Suprapubic skin (tissue), 4 donors: ENCODE measurements at regions not wholly inside any gene's neighbourhood (a gene's known extent, or its start where the extent isn't known, plus 50 kb on each side); places are given as distances from the start of the nearest gene placed in this dataset.

ENCODE experiments used
- DNase-seq, 2 donors: peaks; one replicate each; pipeline ENCODE4 v3.0.0-alpha.2; 2019; ENCODE audit warnings: low spot score in 2 of 2
- H3K27ac ChIP-seq: fragments of 200-600 bp; sonication (generic); one replicate; pipeline ENCODE4 v1.5.1; 2019
- H3K27me3 ChIP-seq: fragments of 200-600 bp; sonication (generic); one replicate; pipeline ENCODE4 v1.5.1; 2019
- H3K36me3 ChIP-seq: fragments of 200-600 bp; sonication (generic); one replicate; pipeline ENCODE4 v1.5.1; 2019
- H3K4me1 ChIP-seq: fragments of 200-600 bp; sonication (generic); one replicate; pipeline ENCODE4 v1.5.1; 2019
- H3K4me3 ChIP-seq: fragments of 200-600 bp; sonication (generic); one replicate; pipeline ENCODE4 v1.5.1; 2019; ENCODE audit warnings: mild to moderate bottlenecking
- H3K9me3 ChIP-seq: fragments of 200-600 bp; sonication (generic); one replicate; pipeline ENCODE4 v1.5.1; 2019
- EP300 ChIP-seq: sonication (generic); formaldehyde crosslinking; IDR thresholded peaks from one replicate; pipeline ENCODE4 v1.6.1; 2017; ENCODE audit warnings: antibody characterized with exemption
- POLR2A ChIP-seq, 2 donors: fragments of 450-650 bp; IDR thresholded peaks; one replicate each; pipeline ENCODE4 v1.6.1; 2017; ENCODE audit warnings: antibody characterized with exemption in 2 of 2, mild to moderate bottlenecking in 2 of 2, moderate library complexity in 2 of 2
- POLR2AphosphoS5 ChIP-seq, 3 donors: sonication (generic); formaldehyde crosslinking; IDR thresholded peaks; one replicate each; pipeline ENCODE4 v1.6.1; 2017; ENCODE audit warnings: antibody characterized with exemption in 3 of 3
- WGBS: methylation state at CpG from one replicate; pipeline ENCODE4 v1.1.5; 2018; 5-methylcytosine and 5-hydroxymethylcytosine counted together
- TF ChIP-seq, protein P1 (sequence below), 2 donors: fragments of 200-600 bp in 1 of 2; fragments of 450-650 bp in 1 of 2; sonication (generic) in 1 of 2; IDR thresholded peaks; one replicate each; pipeline ENCODE4 v1.5.1; 2016 to 2019; ENCODE audit warnings: antibody characterized with exemption in 2 of 2, mild to moderate bottlenecking in 1 of 2, moderate library complexity in 1 of 2

DNA sequence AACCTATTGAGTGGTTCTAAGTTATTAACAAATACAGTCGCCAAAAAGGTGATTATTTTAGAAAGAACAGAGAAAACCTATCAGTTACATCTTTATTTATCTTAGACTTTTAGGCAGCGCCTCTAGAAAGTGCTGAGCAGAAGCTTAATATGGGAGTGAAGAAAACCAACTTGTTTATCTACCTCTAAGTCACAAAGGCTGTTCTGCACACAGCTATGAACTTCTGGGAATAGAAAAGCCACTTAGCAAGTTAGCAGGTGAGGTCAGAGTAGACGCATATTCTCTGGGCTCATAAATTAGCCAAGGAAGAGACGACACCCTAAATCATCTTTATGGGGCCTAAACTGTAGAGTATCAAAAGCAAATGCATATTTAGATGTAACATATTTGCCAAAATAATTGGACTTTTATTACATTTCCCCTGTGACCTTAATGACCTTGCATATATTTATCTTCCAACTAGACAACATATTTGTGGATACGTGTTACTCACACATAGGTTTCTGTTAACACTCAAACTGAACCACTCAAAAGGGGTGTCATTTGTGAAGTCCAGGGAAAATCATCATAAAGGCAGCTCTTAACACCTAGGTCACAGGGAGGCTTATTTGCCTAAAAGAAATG lies 267.1 kb downstream of the ADGB start:
- no peaks in the 10 kb centered on the region for H3K36me3 ChIP-seq
- H3K9me3 ChIP-seq = no peaks in the 10 kb centered on the region
- peak overlapping the region; percentile 31 for H3K27ac ChIP-seq
- no peak for TF ChIP-seq EP300
- TF ChIP-seq POLR2AphosphoS5 (IDR thresholded peaks at IDR 0.05) = no peak
- TF ChIP-seq, protein P1, sequence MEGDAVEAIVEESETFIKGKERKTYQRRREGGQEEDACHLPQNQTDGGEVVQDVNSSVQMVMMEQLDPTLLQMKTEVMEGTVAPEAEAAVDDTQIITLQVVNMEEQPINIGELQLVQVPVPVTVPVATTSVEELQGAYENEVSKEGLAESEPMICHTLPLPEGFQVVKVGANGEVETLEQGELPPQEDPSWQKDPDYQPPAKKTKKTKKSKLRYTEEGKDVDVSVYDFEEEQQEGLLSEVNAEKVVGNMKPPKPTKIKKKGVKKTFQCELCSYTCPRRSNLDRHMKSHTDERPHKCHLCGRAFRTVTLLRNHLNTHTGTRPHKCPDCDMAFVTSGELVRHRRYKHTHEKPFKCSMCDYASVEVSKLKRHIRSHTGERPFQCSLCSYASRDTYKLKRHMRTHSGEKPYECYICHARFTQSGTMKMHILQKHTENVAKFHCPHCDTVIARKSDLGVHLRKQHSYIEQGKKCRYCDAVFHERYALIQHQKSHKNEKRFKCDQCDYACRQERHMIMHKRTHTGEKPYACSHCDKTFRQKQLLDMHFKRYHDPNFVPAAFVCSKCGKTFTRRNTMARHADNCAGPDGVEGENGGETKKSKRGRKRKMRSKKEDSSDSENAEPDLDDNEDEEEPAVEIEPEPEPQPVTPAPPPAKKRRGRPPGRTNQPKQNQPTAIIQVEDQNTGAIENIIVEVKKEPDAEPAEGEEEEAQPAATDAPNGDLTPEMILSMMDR (IDR thresholded peaks at IDR 0.05) = no peak
- TF ChIP-seq POLR2A (IDR thresholded peaks at IDR 0.05) = no peak
- no peak for DNase-seq
- H3K4me1 ChIP-seq = no peaks in the 10 kb centered on the region
- no peak overlapping the region for H3K4me3 ChIP-seq
- H3K27me3 ChIP-seq = no peaks in the 10 kb centered on the region
- 75% methylated on average over 5 of the region's 5 CpGs for WGBS

DNA sequence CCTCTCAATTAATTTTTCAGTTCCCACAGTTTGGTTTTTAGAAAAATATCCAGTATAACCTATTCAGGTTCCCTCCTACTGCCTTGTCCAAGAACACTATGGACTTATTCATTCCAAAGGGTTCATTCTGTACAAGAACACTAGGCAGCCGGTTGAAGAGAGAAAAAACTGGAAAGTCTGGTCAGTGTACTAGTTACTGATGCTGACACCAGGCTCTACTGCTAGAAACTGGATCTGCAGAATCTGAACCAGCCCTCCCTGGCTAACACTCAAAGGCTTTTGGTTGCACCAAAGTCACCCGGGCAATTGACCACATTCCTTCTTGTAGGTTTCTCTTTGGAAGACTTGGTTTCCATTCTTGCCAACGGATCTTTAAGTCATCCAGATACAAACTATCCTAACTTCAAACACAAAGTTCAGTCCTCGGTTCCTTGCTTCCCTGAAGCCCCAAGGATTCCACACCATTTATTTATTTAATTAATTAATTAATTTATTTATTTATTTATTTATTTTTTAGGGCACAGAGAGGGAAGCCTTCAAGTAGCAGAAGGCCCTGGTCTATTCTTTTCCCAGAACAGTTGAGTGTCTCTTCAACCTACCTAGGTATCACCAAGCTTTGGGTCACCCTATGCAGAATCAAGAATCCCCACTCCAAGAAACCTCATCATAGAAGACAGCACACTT lies 268.1 kb downstream of the ADGB start:
- TF ChIP-seq EP300 = no peak
- no peak for TF ChIP-seq POLR2AphosphoS5 (IDR thresholded peaks at IDR 0.05)
- TF ChIP-seq, protein P1 (IDR thresholded peaks at IDR 0.05) = no peak
- no peak for TF ChIP-seq POLR2A (IDR thresholded peaks at IDR 0.05)
- Histone ChIP-seq H3K36me3 (no peaks in the 10 kb centered on the region), H3K4me3 (no peak overlapping the region), H3K9me3 (no peaks in the 10 kb centered on the region), H3K27ac (peak overlapping the region; percentile 31), H3K27me3 (no peaks in the 10 kb centered on the region), H3K4me1 (no peaks in the 10 kb centered on the region)
- WGBS = 79% methylated on average over 4 of the region's 4 CpGs
- DNase-seq = no peak

DNA sequence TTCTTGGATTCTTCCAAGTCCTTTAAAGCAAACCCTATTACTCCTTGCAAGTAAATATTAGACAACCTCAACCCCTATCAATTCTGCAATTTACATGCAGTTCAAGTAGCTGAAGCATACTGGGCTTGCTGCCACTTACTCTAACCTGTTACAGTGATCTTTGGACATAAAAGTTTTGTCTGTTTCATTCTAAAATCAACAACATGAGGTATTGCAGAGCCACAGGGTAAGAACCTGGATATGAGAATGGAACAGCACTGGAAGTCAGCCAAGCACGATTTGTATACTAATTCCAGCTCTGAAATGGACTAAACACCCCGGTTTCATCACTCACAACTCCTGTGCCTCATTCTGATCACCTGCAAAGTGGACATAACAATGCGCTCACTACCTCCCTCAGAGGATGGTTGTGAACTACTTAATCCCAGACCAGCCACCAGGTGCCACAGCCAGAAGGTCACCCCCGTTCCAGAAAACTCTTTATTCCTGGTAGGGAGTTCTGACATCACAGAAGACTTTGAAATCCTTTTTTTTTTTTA lies 270.0 kb downstream of the ADGB start:
- WGBS = 77% methylated on average over 4 of the region's 4 CpGs
- H3K27me3 ChIP-seq = no peaks in the 10 kb centered on the region
- no peaks in the 10 kb centered on the region for H3K4me1 ChIP-seq
- no peak for DNase-seq
- no peak for TF ChIP-seq POLR2A (IDR thresholded peaks at IDR 0.05)
- TF ChIP-seq EP300 = no peak
- TF ChIP-seq POLR2AphosphoS5 (IDR thresholded peaks at IDR 0.05) = no peak
- TF ChIP-seq, protein P1 (IDR thresholded peaks at IDR 0.05) = no peak
- H3K4me3 ChIP-seq = no peak overlapping the region
- no peak overlapping the region for H3K27ac ChIP-seq
- H3K9me3 ChIP-seq = no peaks in the 10 kb centered on the region
- H3K36me3 ChIP-seq = no peaks in the 10 kb centered on the region

DNA sequence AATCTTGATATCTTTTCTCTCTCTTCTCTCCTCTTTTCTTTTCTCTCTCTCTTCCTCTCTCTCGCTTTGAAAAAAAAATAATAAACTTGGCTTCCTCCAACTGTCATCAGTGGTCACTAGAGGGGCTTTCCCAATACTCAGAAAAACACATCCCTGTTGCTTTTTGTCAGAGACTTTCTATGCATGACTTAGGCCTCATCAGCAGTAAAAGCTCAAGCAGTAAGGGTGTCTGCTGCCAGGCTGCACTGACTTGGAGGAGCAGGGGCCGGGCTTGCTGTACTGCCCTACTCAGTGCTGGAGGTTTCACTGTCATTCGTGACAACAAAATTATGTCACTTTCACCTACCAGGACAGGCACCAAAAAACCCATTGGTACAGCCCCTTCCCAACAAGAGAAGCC lies 272.0 kb downstream of the ADGB start:
- H3K27ac ChIP-seq = no peak overlapping the region
- H3K4me3 ChIP-seq = no peak overlapping the region
- no peaks in the 10 kb centered on the region for H3K4me1 ChIP-seq
- no peak for DNase-seq
- no peaks in the 10 kb centered on the region for H3K9me3 ChIP-seq
- WGBS = 79% methylated on average over 3 of the region's 3 CpGs
- no peaks in the 10 kb centered on the region for H3K36me3 ChIP-seq
- H3K27me3 ChIP-seq = no peaks in the 10 kb centered on the region
- TF ChIP-seq POLR2AphosphoS5 (IDR thresholded peaks at IDR 0.05) (no peak), POLR2A (IDR thresholded peaks at IDR 0.05) (no peak), EP300 (no peak)
- TF ChIP-seq, protein P1 (IDR thresholded peaks at IDR 0.05) = no peak

DNA sequence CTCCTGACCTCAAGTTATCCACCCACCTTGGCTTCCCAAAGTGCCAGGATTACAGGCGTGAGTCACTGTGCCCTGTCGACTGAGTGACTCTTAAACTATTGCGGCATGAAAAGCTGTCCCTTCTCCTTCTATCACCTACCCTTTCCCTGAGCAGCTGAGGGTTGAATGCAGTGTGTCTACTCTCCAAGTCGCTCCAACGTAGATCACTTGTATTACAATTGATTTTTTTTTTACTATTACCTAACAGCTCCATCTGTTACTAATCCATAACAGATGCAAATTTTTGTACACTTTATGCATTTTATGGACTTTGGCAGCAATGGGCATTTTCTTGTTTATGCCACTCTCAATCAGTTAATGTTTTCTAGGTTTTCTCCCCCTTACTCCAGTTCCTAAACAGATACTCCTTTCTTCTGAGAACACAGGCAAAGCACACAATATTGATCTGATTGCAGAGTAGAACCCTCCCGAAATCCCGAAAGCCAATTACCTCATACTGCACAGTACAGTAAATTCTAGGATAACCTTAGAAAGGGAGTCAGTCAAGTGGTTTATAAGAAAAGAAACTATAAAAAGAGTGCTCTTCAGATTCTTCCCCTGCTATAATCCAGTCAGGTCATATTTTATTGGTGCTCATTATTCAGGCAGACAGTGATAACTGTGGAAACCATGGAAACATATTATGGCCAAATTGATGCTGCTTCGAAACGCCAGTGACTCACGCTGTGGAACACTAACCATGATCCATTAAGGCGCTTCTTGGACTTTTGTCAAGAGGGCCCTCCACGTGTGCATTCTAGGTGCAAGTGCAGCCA lies 273.0 kb downstream of the ADGB start:
- DNase-seq = no peak
- Histone ChIP-seq H3K27ac (no peak overlapping the region), H3K4me3 (no peak overlapping the region), H3K27me3 (no peaks in the 10 kb centered on the region), H3K9me3 (no peaks in the 10 kb centered on the region), H3K4me1 (no peaks in the 10 kb centered on the region), H3K36me3 (no peaks in the 10 kb centered on the region)
- TF ChIP-seq POLR2A (IDR thresholded peaks at IDR 0.05) = no peak
- no peak for TF ChIP-seq POLR2AphosphoS5 (IDR thresholded peaks at IDR 0.05)
- TF ChIP-seq, protein P1 (IDR thresholded peaks at IDR 0.05) = no peak
- TF ChIP-seq EP300 = no peak
- WGBS = 77% methylated on average over 12 of the region's 12 CpGs
